ENCODE measurements at regions not wholly inside any gene's neighbourhood (a gene's known extent, or its start where the extent isn't known, plus 50 kb on each side); places are given as distances from the start of the nearest gene placed in this dataset.

DNA sequence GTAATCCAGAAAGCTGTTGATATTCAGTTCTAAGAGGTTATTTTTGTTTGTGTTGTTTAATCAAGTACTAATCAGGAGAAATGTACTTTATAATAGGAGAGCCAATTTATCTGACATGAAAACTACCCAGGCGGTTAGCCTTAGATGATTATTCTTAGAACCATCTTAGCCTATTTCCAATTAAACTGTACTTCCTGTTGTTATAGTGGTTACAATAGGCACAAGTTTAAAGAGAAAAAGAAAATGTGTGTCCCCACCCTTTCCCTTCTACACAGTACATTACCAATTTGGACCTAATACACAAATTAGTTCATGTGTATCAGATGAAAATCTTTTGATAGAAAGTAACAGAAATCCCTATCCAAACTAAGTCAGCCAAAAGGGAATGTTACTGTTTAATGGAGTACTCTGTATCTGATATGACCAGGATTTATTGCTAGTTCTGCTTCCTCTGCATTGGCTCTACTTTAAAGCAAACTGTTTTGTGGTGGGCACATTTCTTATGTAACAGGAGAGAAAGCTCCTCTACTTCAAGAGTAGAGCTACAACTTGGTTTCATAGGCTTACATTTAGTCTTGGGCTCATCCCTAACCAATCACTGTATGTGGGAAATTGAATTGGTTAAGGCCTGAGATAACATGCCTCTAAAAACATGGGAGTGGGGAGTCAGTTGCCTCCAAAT lies 217.9 kb downstream of the UBE2E3 start:
- H3K27me3 ChIP-seq (ENCODE audit: insufficient read depth, low read depth): no peaks in the 10 kb centered on the region
- 0 out of 2 replicates have a peak, but pooled peaks cover 4% of the 10 kb centered on the region for H3K9me3 ChIP-seq (ENCODE audit: insufficient read depth, low read depth)
- no peak overlapping the region for H3K4me2 ChIP-seq
- ChIA-PET CTCF (no interaction called here), POLR2A (ENCODE audit: unreplicated experiment) (no interaction called here)
- H3K79me2 ChIP-seq (ENCODE audit: low read depth): no peaks in the 10 kb centered on the region
- no peaks in the 10 kb centered on the region for H3K36me3 ChIP-seq (ENCODE audit: low read depth)
- H3K4me3 ChIP-seq: no peak overlapping the region
- BruUV-seq (replicated peaks): no TSS peak
- peaks cover 7% of the 10 kb centered on the region; the same call in 1 of the 2 replicates for H3F3A ChIP-seq (ENCODE audit: insufficient read depth, low read depth)
- intact Hi-C loops (cut with micrococcal nuclease; ENCODE audit: unreplicated experiment): no loop called here
- no peak overlapping the region; the same call in 1 of the 2 replicates for H2AFZ ChIP-seq
- no peak for DNase-seq
- no peak for TF ChIP-seq EZH2 (IDR thresholded peaks at IDR 0.05; ENCODE audit: low read depth)
- TF ChIP-seq, protein P1, sequence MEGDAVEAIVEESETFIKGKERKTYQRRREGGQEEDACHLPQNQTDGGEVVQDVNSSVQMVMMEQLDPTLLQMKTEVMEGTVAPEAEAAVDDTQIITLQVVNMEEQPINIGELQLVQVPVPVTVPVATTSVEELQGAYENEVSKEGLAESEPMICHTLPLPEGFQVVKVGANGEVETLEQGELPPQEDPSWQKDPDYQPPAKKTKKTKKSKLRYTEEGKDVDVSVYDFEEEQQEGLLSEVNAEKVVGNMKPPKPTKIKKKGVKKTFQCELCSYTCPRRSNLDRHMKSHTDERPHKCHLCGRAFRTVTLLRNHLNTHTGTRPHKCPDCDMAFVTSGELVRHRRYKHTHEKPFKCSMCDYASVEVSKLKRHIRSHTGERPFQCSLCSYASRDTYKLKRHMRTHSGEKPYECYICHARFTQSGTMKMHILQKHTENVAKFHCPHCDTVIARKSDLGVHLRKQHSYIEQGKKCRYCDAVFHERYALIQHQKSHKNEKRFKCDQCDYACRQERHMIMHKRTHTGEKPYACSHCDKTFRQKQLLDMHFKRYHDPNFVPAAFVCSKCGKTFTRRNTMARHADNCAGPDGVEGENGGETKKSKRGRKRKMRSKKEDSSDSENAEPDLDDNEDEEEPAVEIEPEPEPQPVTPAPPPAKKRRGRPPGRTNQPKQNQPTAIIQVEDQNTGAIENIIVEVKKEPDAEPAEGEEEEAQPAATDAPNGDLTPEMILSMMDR (conservative IDR thresholded peaks at IDR 0.05): no peak
- H3K27ac ChIP-seq: no peak overlapping the region
- no peaks in the 10 kb centered on the region for H3K9me2 ChIP-seq (ENCODE audit: insufficient read depth)
- H3K4me1 ChIP-seq (replicated peaks; ENCODE audit: insufficient read depth): peaks cover 17% of the 10 kb centered on the region
- no peaks in the 10 kb centered on the region for H4K20me1 ChIP-seq (ENCODE audit: insufficient read depth)

DNA sequence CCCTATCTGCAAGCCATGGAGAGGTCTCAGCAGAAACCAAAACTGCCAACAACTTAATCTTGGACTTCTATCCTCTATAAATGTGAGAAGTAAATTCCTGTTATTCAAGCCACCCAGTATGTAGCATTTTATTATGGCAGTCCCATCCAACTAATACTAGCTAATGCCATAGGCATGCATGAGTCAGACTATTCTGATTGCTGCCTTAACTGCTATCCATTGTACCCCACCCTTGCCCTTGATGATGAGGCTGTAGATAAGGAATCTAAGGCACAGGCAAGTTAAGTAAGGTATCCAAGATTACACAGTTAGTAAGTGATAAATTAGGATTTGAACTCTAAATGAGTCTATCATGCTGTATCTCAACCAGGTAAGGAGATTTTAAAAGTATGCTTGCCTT lies 223.0 kb downstream of the UBE2E3 start:
- Histone ChIP-seq H3K4me3 (no peak overlapping the region), H3K4me2 (no peak overlapping the region), H3K36me3 (ENCODE audit: low read depth) (no peaks in the 10 kb centered on the region), H3K27me3 (ENCODE audit: insufficient read depth, low read depth) (no peaks in the 10 kb centered on the region), H3K27ac (peak overlapping the region; percentile 28; the same call in 1 of the 2 replicates), H3K9me2 (ENCODE audit: insufficient read depth) (no peaks in the 10 kb centered on the region), H3K9me3 (ENCODE audit: insufficient read depth, low read depth) (peaks cover 25% of the 10 kb centered on the region; the same call in 1 of the 2 replicates), H2AFZ (no peak overlapping the region), H3K4me1 (replicated peaks; ENCODE audit: insufficient read depth) (peaks cover 16% of the 10 kb centered on the region), H3K79me2 (ENCODE audit: low read depth) (no peaks in the 10 kb centered on the region), H4K20me1 (ENCODE audit: insufficient read depth) (no peaks in the 10 kb centered on the region), H3F3A (ENCODE audit: insufficient read depth, low read depth) (peaks cover 7% of the 10 kb centered on the region; the same call in 1 of the 2 replicates)
- TF ChIP-seq EZH2 (IDR thresholded peaks at IDR 0.05; ENCODE audit: low read depth): no peak
- TF ChIP-seq, protein P1 (conservative IDR thresholded peaks at IDR 0.05): no peak
- intact Hi-C loops (cut with micrococcal nuclease; ENCODE audit: unreplicated experiment): no loop called here
- BruUV-seq (replicated peaks): no TSS peak
- ChIA-PET CTCF (no interaction called here), POLR2A (ENCODE audit: unreplicated experiment) (no interaction called here)
- peak; percentile 57 to 95 for DNase-seq

DNA sequence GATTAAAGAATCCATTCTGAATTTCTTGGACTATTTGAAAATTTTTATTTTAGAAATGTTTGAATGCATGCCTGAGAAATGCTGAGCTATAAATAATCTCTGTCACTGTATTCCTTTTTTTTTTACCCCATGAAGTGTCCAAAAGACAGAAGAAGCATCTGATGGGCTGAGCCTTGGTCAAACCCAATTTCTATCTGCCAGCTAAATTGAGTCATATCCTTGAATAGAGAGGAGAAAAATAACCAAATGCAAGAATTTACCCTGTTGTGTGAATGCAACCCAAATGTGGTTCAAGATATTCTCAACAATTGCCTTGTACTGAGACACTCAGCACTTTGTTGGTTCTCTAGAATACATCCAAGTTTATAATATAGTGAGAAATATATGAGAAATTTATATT lies 223.5 kb downstream of the UBE2E3 start:
- Histone ChIP-seq H3K27me3 (ENCODE audit: insufficient read depth, low read depth) (no peaks in the 10 kb centered on the region), H3K4me1 (replicated peaks; ENCODE audit: insufficient read depth) (peaks cover 16% of the 10 kb centered on the region), H3F3A (ENCODE audit: insufficient read depth, low read depth) (peaks cover 7% of the 10 kb centered on the region; the same call in 1 of the 2 replicates), H3K27ac (0 out of 2 replicates have a peak overlapping the region, but pooled peaks have one; percentile 5), H3K4me3 (no peak overlapping the region), H3K9me3 (ENCODE audit: insufficient read depth, low read depth) (peaks cover 25% of the 10 kb centered on the region; the same call in 1 of the 2 replicates), H3K36me3 (ENCODE audit: low read depth) (no peaks in the 10 kb centered on the region), H3K9me2 (ENCODE audit: insufficient read depth) (no peaks in the 10 kb centered on the region), H2AFZ (no peak overlapping the region), H3K79me2 (ENCODE audit: low read depth) (no peaks in the 10 kb centered on the region), H4K20me1 (ENCODE audit: insufficient read depth) (no peaks in the 10 kb centered on the region), H3K4me2 (no peak overlapping the region)
- ChIA-PET CTCF (no interaction called here), POLR2A (ENCODE audit: unreplicated experiment) (no interaction called here)
- intact Hi-C loops (cut with micrococcal nuclease; ENCODE audit: unreplicated experiment): no loop called here
- no peak for DNase-seq
- BruUV-seq (replicated peaks): no TSS peak
- TF ChIP-seq, protein P1 (conservative IDR thresholded peaks at IDR 0.05): no peak
- no peak for TF ChIP-seq EZH2 (IDR thresholded peaks at IDR 0.05; ENCODE audit: low read depth)
